ENCODE measurements at regions not wholly inside any gene's neighbourhood (a gene's known extent, or its start where the extent isn't known, plus 50 kb on each side); places are given as distances from the start of the nearest gene placed in this dataset.

- H3K4me3 ChIP-seq (replicated peaks; ENCODE audit: low read depth, low read length), result no peak overlapping the region
- no peak for TF ChIP-seq CTCF (IDR thresholded peaks at IDR 0.05; ENCODE audit: low read length, missing control alignments)
- DNase-seq (ENCODE audit: low read depth), result no peak
These were observed 350.1 kb upstream of the DACH1 start for GRCh38 chr13:72217142-72217541.

- no peak for TF ChIP-seq CTCF (IDR thresholded peaks at IDR 0.05; ENCODE audit: low read length, missing control alignments)
- H3K4me3 ChIP-seq (replicated peaks; ENCODE audit: low read depth, low read length), result no peak overlapping the region
- no peak for DNase-seq (ENCODE audit: low read depth)
These were observed 341.2 kb upstream of the DACH1 start for GRCh38 chr13:72208112-72208645.

DNA sequence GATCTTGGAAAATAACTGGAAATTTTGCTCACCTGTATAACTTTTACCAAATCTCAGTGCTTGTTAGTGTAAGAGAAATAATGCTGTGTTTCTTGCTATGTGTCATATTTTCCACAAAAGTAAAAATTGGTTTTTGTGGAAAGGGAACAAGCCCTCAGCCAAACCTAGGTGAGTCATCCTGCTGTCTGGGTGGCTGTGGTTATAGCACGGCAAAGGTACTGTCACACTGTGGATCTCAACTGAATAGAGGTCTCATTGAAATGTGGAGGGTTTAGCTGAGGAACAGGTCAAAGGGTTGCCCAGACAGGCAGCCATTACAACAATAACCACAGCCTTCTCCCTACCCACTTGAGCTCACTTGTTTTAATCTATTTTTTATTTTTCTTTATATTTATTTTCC, 338.8 kb upstream of the DACH1 start:
- no peak for DNase-seq (ENCODE audit: low read depth)
- H3K4me3 ChIP-seq (replicated peaks; ENCODE audit: low read depth, low read length), result no peak overlapping the region
- TF ChIP-seq CTCF (IDR thresholded peaks at IDR 0.05; ENCODE audit: low read length, missing control alignments), result no peak

- H3K4me3 ChIP-seq (replicated peaks; ENCODE audit: low read depth, low read length), result no peak overlapping the region
- peak; percentile 26 for DNase-seq (ENCODE audit: low read depth)
- TF ChIP-seq CTCF (IDR thresholded peaks at IDR 0.05; ENCODE audit: low read length, missing control alignments), result no peak
These were observed 337.3 kb upstream of the DACH1 start for GRCh38 chr13:72204291-72204690.

DNA sequence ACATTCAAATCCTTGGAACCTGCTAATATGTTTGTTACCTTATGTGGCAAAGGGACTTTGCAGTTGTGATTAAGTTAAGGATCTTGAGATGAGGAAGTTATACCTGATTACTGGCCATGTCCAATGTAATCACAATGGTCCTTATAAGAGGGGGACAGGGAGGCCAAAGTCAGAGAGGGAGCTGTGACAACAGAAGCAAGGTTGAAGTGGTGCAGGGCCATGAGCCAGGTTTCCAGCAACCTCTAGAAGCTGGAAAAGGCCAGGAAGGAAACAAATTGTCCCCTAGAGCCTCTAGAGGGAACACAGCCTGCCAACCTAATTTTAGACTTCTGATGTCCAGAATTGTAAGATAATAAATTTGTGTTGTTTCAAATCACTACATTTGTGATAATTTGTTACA, 334.7 kb upstream of the DACH1 start:
- DNase-seq (ENCODE audit: low read depth), result no peak
- no peak for TF ChIP-seq CTCF (IDR thresholded peaks at IDR 0.05; ENCODE audit: low read length, missing control alignments)

GRCh38 chr13:72199640-72200039, 332.6 kb upstream of the DACH1 start:
- no peak overlapping the region for H3K4me3 ChIP-seq (replicated peaks; ENCODE audit: low read depth, low read length)
- TF ChIP-seq CTCF (IDR thresholded peaks at IDR 0.05; ENCODE audit: low read length, missing control alignments), result no peak
- DNase-seq (ENCODE audit: low read depth), result no peak

More for the DNA sequence above, 334.7 kb upstream of the DACH1 start:
- H3K4me3 ChIP-seq (replicated peaks; ENCODE audit: low read depth, low read length), result no peak overlapping the region

GRCh38 chr13:72198967-72199560, 332.1 kb upstream of the DACH1 start:
- no peak for TF ChIP-seq CTCF (IDR thresholded peaks at IDR 0.05; ENCODE audit: low read length, missing control alignments)
- no peak overlapping the region for H3K4me3 ChIP-seq (replicated peaks; ENCODE audit: low read depth, low read length)
- no peak for DNase-seq (ENCODE audit: low read depth)

All from fibroblast of pulmonary artery (primary cell).